K562 (cell line): ENCODE measurements at regions not wholly inside any gene's neighbourhood (a gene's known extent, or its start where the extent isn't known, plus 50 kb on each side); places are given as distances from the start of the nearest gene placed in this dataset.

Source experiments
- ATAC-seq: fragments of 200-7000 bp; cut with Tn5 transposase; 3 replicates; pipeline ENCODE4 v1.9.1; 2020; ENCODE audit warnings: moderate library complexity
- BruUV-seq: library from RNA; stranded (reverse); fragments of 400-500 nt; replicated peaks from 2 replicates; lab custom pipeline; 2021; lab: Mats Ljungman, UMichigan
- CTCF ChIA-PET: fragments of 300-600 bp; formaldehyde crosslinking; extraction: SDS; loops from one replicate; lab custom pipeline; 2021; ENCODE audit warnings: low intra/inter-chr PET ratio; lab: Yijun Ruan, JAX
- POLR2A ChIA-PET: fragments of 300-600, 350-650 bp; sonication (Branson Sonifier 250); formaldehyde crosslinking; extraction: SDS; loops from one replicate; lab custom pipeline; 2021; ENCODE audit warnings: antibody characterized with exemption, inconsistent platforms; lab: Yijun Ruan, JAX
- DNase-seq, 4 experiments: peaks; one replicate each; pipeline versions ENCODE4 v3.0.0 to v3.0.0-alpha.2; 2011 to 2018; ENCODE audit warnings: low spot score in 3 of 4, mixed read lengths in 3 of 4; ENCODE audit errors: extremely low read depth in 1 of 4
- FAIRE-seq: peaks from 2 replicates; lab custom pipeline; 2011; peaks lifted over from hg19 to GRCh38; lab: Jason Lieb, UNC
- H2AFZ ChIP-seq: 2 replicates; pipeline ENCODE4 v1.6.0; 2011; ENCODE audit warnings: low read depth, low read length, control low read depth, inconsistent platforms
- H3K27ac ChIP-seq: fragments of 200-600 bp; 3 replicates; pipeline ENCODE4 v1.8.0; 2011; ENCODE audit warnings: low read depth, mild to moderate bottlenecking, control low read depth, inconsistent platforms, low read length, moderate library complexity, mixed read lengths; ENCODE audit errors: extremely low read depth
- H3K27me3 ChIP-seq, 2 experiments: fragments of 300-600 bp in 1 of 2; 2 replicates in 1 of 2; 3 replicates in 1 of 2; pipeline versions ENCODE4 v1.6.0 to v1.8.0; 2011; ENCODE audit warnings: inconsistent platforms in 2 of 2, low read length in 2 of 2, mild to moderate bottlenecking in 1 of 2, mixed read lengths in 1 of 2, moderate library complexity in 1 of 2; ENCODE audit not compliant: control insufficient read depth in 2 of 2, insufficient read depth in 2 of 2
- H3K36me3 ChIP-seq: fragments of 300-600 bp; 3 replicates; pipeline ENCODE4 v1.8.0; 2011; ENCODE audit warnings: mild to moderate bottlenecking, low read length, inconsistent platforms; ENCODE audit not compliant: control insufficient read depth, insufficient read depth
- H3K4me1 ChIP-seq, 2 experiments: fragments of 200-600 bp in 1 of 2; replicated peaks in 1 of 2; 2 replicates in 1 of 2; 3 replicates in 1 of 2; pipeline versions ENCODE4 v1.5.1 to v1.8.0; 2011; ENCODE audit warnings: inconsistent platforms in 2 of 2, low read length in 2 of 2, mild to moderate bottlenecking in 1 of 2, mixed read lengths in 1 of 2, moderate library complexity in 1 of 2; ENCODE audit not compliant: control insufficient read depth in 2 of 2, insufficient read depth in 2 of 2
- H3K4me2 ChIP-seq: 2 replicates; pipeline ENCODE4 v1.6.1; 2011; ENCODE audit warnings: low read length, control low read depth, inconsistent platforms, mixed read lengths; ENCODE audit not compliant: insufficient read depth
- H3K4me3 ChIP-seq: fragments of 200-600 bp; sonication (generic), shearing (Covaris generic); 2 replicates; pipeline ENCODE4 v1.5.1; 2016; ENCODE audit warnings: control low read depth, inconsistent platforms
- H3K79me2 ChIP-seq: fragments of 200-600 bp; 3 replicates; pipeline ENCODE4 v1.8.0; 2011; ENCODE audit warnings: low read length, inconsistent platforms; ENCODE audit not compliant: control insufficient read depth, insufficient read depth
- H3K9ac ChIP-seq, 2 experiments: 2 replicates each; pipeline versions ENCODE4 v1.6.0 to v1.6.1; 2011; ENCODE audit warnings: low read depth in 2 of 2, low read length in 2 of 2, control low read depth in 1 of 2, inconsistent platforms in 1 of 2, mild to moderate bottlenecking in 1 of 2, mixed read lengths in 1 of 2; ENCODE audit not compliant: insufficient read depth in 1 of 2
- H3K9me1 ChIP-seq: one replicate; pipeline ENCODE4 v1.6.0; 2011; ENCODE audit warnings: inconsistent platforms, mild to moderate bottlenecking, low read length, moderate library complexity; ENCODE audit not compliant: control insufficient read depth, insufficient read depth
- H3K9me3 ChIP-seq: replicated peaks from 2 replicates; pipeline ENCODE4 v1.5.1; 2011; ENCODE audit warnings: low read depth, low read length, inconsistent platforms; ENCODE audit not compliant: control insufficient read depth, insufficient read depth
- H4K20me1 ChIP-seq: replicated peaks from 2 replicates; pipeline ENCODE4 v1.6.1; 2011; ENCODE audit warnings: low read length, inconsistent platforms, mixed read lengths; ENCODE audit not compliant: control insufficient read depth, insufficient read depth
- CBFA2T2 ChIP-seq: fragments of 450-650 bp; conservative IDR thresholded peaks from 2 replicates; pipeline ENCODE4 v1.6.1; 2017; ENCODE audit warnings: mild to moderate bottlenecking
- FOXA3 ChIP-seq, 2 experiments: fragments of 450-650 bp in 1 of 2; sonication (generic) in 1 of 2; formaldehyde crosslinking; IDR thresholded peaks in 1 of 2; conservative IDR thresholded peaks in 1 of 2; 2 replicates each; pipeline versions ENCODE4 v1.4.0 to v1.8.0; 2020 to 2022; ENCODE audit warnings: mild to moderate bottlenecking in 2 of 2, missing genetic modification reagents in 1 of 2
- GATAD2A ChIP-seq: fragments of 450-650 bp; IDR thresholded peaks from 2 replicates; pipeline ENCODE4 v1.6.1; 2017
- NEUROD1 ChIP-seq: fragments of 150-350 bp; IDR thresholded peaks from 2 replicates; pipeline ENCODE4 v1.6.1; 2014; ENCODE audit warnings: borderline replicate concordance, low read length, low read depth; ENCODE audit not compliant: partially characterized antibody
- RAD21 ChIP-seq, 2 experiments: fragments of 250-450 bp in 1 of 2; fragments of 450-650 bp in 1 of 2; sonication (Bioruptor Pico) in 1 of 2; formaldehyde crosslinking in 1 of 2; IDR thresholded peaks in 1 of 2; conservative IDR thresholded peaks in 1 of 2; 2 replicates each; pipeline versions ENCODE4 v1.4.0 to v1.8.0; 2020 to 2022; ENCODE audit warnings: mild to moderate bottlenecking in 2 of 2, moderate library complexity in 1 of 2
- RERE ChIP-seq: sonication (generic); formaldehyde crosslinking; IDR thresholded peaks from 2 replicates; pipeline ENCODE4 v1.8.0; 2023; ENCODE audit warnings: missing genetic modification reagents, mild to moderate bottlenecking, borderline replicate concordance
- ZNF584 ChIP-seq: fragments of 200-800 bp; sonication (Bioruptor generic); IDR thresholded peaks from 2 replicates; pipeline ENCODE4 v1.6.1; 2016; ENCODE audit warnings: low read depth, mild to moderate bottlenecking, missing genetic modification characterization, missing compliant biosample characterization
- WGBS: fragments of 100-300 bp; shearing (Covaris generic); methylation state at CpG from one replicate; pipeline ENCODE4 v1.1.6; 2016; ENCODE audit warnings: low coverage, mixed read lengths; ENCODE audit not compliant: insufficient coverage; ENCODE audit errors: missing lambda C conversion rate; 5-methylcytosine and 5-hydroxymethylcytosine counted together
- in situ Hi-C: fragments of 300-500 bp; cut with MboI; formaldehyde crosslinking; loops from 4 replicates; pipeline ENCODE4 v1.15.0; 2018; ENCODE audit warnings: inconsistent platforms, mixed read lengths
- intact Hi-C: fragments of 100-400 bp; cut with micrococcal nuclease; formaldehyde crosslinking; loops from 2 replicates; pipeline ENCODE4 v1.14.2; 2022
- TF ChIP-seq, protein P1 (sequence below): IDR thresholded peaks from 2 replicates; pipeline ENCODE4 v1.6.1; 2012; ENCODE audit warnings: low read depth, low read length, improper control_type of control experiment, borderline replicate concordance

DNA sequence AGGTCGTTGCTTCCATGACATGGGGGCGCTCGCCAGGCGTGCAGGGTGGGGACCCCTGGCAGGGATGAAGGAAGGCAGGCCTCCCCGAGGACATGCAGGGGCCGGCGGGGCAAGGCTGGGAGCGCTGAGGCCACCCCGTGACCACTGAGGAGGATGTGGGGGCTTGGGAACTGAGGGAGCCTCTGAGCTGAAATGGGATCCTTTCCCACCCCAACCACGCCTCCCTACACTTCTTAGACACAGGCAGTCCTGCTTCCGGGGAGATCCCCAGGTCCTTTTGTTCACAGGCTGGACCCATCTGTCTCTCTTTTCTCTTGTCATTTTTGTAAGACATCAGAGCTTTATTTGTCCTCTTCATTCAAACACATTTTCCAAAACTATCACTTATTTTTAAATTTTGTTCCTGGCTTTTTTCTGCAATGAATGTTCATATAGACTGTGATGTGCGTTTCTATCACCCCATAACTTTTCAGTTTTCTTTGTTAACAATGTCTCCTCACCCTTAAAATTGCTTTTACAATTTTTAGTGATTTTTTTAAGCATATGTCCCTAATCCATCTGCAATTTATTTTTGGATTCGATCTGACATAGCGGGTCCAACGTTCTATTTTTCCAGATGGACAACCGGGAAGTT lies 156.7 kb upstream of the BACE2 start:
- Histone ChIP-seq H3K27me3 (no peaks in the 10 kb centered on the region), H3K9ac (no peak overlapping the region), H3K4me3 (no peak overlapping the region), H3K27ac (no peak overlapping the region), H3K9me3 (no peaks in the 10 kb centered on the region; the same call in 1 of the 2 replicates)
- TF ChIP-seq, protein P1, sequence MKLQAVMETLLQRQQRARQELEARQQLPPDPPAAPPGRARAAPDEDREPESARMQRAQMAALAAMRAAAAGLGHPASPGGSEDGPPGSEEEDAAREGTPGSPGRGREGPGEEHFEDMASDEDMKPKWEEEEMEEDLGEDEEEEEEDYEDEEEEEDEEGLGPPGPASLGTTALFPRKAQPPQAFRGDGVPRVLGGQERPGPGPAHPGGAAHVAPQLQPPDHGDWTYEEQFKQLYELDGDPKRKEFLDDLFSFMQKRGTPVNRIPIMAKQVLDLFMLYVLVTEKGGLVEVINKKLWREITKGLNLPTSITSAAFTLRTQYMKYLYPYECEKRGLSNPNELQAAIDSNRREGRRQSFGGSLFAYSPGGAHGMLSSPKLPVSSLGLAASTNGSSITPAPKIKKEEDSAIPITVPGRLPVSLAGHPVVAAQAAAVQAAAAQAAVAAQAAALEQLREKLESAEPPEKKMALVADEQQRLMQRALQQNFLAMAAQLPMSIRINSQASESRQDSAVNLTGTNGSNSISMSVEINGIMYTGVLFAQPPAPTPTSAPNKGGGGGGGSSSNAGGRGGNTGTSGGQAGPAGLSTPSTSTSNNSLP: no peak
- TF ChIP-seq NEUROD1 (no peak), ZNF584 (CRISPR knock-in tag) (no peak), FOXA3 (CRISPR knock-in tag; conservative IDR thresholded peaks at IDR 0.05 in 1 of 2, IDR thresholded peaks at IDR 0.05 in 1 of 2) (no peak), GATAD2A (no peak), CBFA2T2 (no peak), RAD21 (CRISPR knock-in tag; conservative IDR thresholded peaks at IDR 0.05 in 1 of 2, IDR thresholded peaks at IDR 0.05 in 1 of 2) (no peak), RERE (CRISPR knock-in tag) (no peak)
- TF ChIP-seq, all 486 proteins: peak for 0
- DNase-seq: no peak
- intact Hi-C loops: no loop called here
- ATAC-seq: no peak
- Histone ChIP-seq H3K4me2 (no peak overlapping the region), H4K20me1 (no peaks in the 10 kb centered on the region), H3K36me3 (no peaks in the 10 kb centered on the region), H3K9me1 (no peaks in the 10 kb centered on the region), H2AFZ (no peak overlapping the region), H3K4me1 (no peaks in the 10 kb centered on the region), H3K79me2 (no peaks in the 10 kb centered on the region)
- no peak for FAIRE-seq
- WGBS: 1% methylated on average over 13 of the region's 16 CpGs
- no TSS peak for BruUV-seq
- in situ Hi-C loops: no loop called here
- ChIA-PET CTCF (no interaction called here), POLR2A (no interaction called here)
